HL-60 (cell line): ENCODE measurements at regions not wholly inside any gene's neighbourhood (a gene's known extent, or its start where the extent isn't known, plus 50 kb on each side); places are given as distances from the start of the nearest gene placed in this dataset.

Experiments
- TF ChIP-seq, protein P1 (sequence below): IDR thresholded peaks from one replicate; pipeline ENCODE4 v1.5.1; 2011; ENCODE audit warnings: low read length, control low read depth, inconsistent platforms; ENCODE audit not compliant: insufficient read depth
- TF ChIP-seq, protein P2 (sequence below): IDR thresholded peaks from 2 replicates; pipeline ENCODE4 v1.6.1; 2012; ENCODE audit warnings: low read depth; ENCODE audit not compliant: insufficient replicate concordance

DNA sequence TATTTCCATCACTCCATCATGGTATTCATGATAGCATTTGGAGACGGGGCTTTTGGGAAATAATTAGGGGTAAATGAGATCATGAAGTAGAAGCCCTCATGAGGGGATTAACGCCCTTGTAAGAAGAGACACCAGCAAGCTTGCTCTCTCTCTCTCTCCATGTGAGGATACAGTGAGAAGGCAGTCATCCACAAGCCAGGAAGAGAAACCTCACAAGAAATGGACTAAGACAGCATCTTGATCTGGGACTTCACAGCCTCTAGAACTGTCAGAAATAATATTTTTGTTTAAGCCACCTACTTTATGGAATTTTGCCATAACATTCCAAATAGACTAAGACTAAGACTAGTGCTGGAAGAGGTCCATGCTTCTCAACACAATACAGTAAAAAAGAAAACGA, 464.6 kb upstream of the GCFC2 start:
- TF ChIP-seq, protein P1, sequence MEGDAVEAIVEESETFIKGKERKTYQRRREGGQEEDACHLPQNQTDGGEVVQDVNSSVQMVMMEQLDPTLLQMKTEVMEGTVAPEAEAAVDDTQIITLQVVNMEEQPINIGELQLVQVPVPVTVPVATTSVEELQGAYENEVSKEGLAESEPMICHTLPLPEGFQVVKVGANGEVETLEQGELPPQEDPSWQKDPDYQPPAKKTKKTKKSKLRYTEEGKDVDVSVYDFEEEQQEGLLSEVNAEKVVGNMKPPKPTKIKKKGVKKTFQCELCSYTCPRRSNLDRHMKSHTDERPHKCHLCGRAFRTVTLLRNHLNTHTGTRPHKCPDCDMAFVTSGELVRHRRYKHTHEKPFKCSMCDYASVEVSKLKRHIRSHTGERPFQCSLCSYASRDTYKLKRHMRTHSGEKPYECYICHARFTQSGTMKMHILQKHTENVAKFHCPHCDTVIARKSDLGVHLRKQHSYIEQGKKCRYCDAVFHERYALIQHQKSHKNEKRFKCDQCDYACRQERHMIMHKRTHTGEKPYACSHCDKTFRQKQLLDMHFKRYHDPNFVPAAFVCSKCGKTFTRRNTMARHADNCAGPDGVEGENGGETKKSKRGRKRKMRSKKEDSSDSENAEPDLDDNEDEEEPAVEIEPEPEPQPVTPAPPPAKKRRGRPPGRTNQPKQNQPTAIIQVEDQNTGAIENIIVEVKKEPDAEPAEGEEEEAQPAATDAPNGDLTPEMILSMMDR, result no peak
- TF ChIP-seq, protein P2, sequence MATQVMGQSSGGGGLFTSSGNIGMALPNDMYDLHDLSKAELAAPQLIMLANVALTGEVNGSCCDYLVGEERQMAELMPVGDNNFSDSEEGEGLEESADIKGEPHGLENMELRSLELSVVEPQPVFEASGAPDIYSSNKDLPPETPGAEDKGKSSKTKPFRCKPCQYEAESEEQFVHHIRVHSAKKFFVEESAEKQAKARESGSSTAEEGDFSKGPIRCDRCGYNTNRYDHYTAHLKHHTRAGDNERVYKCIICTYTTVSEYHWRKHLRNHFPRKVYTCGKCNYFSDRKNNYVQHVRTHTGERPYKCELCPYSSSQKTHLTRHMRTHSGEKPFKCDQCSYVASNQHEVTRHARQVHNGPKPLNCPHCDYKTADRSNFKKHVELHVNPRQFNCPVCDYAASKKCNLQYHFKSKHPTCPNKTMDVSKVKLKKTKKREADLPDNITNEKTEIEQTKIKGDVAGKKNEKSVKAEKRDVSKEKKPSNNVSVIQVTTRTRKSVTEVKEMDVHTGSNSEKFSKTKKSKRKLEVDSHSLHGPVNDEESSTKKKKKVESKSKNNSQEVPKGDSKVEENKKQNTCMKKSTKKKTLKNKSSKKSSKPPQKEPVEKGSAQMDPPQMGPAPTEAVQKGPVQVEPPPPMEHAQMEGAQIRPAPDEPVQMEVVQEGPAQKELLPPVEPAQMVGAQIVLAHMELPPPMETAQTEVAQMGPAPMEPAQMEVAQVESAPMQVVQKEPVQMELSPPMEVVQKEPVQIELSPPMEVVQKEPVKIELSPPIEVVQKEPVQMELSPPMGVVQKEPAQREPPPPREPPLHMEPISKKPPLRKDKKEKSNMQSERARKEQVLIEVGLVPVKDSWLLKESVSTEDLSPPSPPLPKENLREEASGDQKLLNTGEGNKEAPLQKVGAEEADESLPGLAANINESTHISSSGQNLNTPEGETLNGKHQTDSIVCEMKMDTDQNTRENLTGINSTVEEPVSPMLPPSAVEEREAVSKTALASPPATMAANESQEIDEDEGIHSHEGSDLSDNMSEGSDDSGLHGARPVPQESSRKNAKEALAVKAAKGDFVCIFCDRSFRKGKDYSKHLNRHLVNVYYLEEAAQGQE, result no peak
